Activated naive CD8-positive, alpha-beta T cell treated with anti-CD3 and anti-CD28 coated beads, Interleukin-2, amount 10 ng/mL, durations not matched to agents 7 days and 5 days (primary cell): ENCODE measurements at regions not wholly inside any gene's neighbourhood (a gene's known extent, or its start where the extent isn't known, plus 50 kb on each side); places are given as distances from the start of the nearest gene placed in this dataset.

Experiments used
- ATAC-seq: fragments of 150-1000 bp; cut with Tn5 transposase; one replicate; pipeline ENCODE4 v1.10.0; 2021; ENCODE audit warnings: low read depth, moderate library complexity
- POLR2A ChIA-PET: fragments of 350-600 bp; sonication (Branson Sonifier 250); formaldehyde crosslinking; loops from one replicate; lab custom pipeline; 2021; ENCODE audit warnings: antibody characterized with exemption; lab: Charles Lee
- DNase-seq: peaks from one replicate; pipeline ENCODE4 v3.0.0; 2021
- H3K27ac Mint-ChIP-seq: one replicate; pipeline ENCODE4 v1.8.0; 2022; ENCODE audit warnings: mild to moderate bottlenecking, mixed read lengths
- H3K27me3 Mint-ChIP-seq: one replicate; pipeline ENCODE4 v1.8.0; 2022; ENCODE audit warnings: mild to moderate bottlenecking, moderate library complexity, mixed read lengths
- H3K36me3 Mint-ChIP-seq: one replicate; pipeline ENCODE4 v1.8.0; 2021; ENCODE audit warnings: mild to moderate bottlenecking, mixed read lengths
- H3K4me1 Mint-ChIP-seq: one replicate; pipeline ENCODE4 v1.8.0; 2021; ENCODE audit warnings: mixed read lengths
- H3K4me3 Mint-ChIP-seq: one replicate; pipeline ENCODE4 v1.8.0; 2022; ENCODE audit warnings: mild to moderate bottlenecking, moderate library complexity, mixed read lengths
- H3K9me3 Mint-ChIP-seq: one replicate; pipeline ENCODE4 v1.8.0; 2021; ENCODE audit warnings: mixed read lengths

GRCh38 chr6:153583685-153584084 is 452.6 kb upstream of the RGS17 start:
- H3K27ac Mint-ChIP-seq, result no peak overlapping the region

GRCh38 chr6:153580776-153581175 is 449.7 kb upstream of the RGS17 start:
- no peaks in the 10 kb centered on the region for H3K27me3 Mint-ChIP-seq
- POLR2A ChIA-PET, result no interaction called here
- H3K9me3 Mint-ChIP-seq, result peaks cover 2% of the 10 kb centered on the region
- no peak overlapping the region for H3K4me3 Mint-ChIP-seq
- DNase-seq, result no peak
- H3K36me3 Mint-ChIP-seq, result no peaks in the 10 kb centered on the region
- H3K4me1 Mint-ChIP-seq, result no peaks in the 10 kb centered on the region
- no peak for ATAC-seq
- no peak overlapping the region for H3K27ac Mint-ChIP-seq

More at GRCh38 chr6:153583685-153584084, 452.6 kb upstream of the RGS17 start:
- Mint-ChIP-seq H3K36me3 (no peaks in the 10 kb centered on the region), H3K9me3 (peaks cover 2% of the 10 kb centered on the region), H3K4me1 (no peaks in the 10 kb centered on the region), H3K4me3 (no peak overlapping the region), H3K27me3 (no peaks in the 10 kb centered on the region)
- ATAC-seq, result no peak
- no peak for DNase-seq
- POLR2A ChIA-PET, result no interaction called here

- POLR2A ChIA-PET, result no interaction called here
- no peak for ATAC-seq
- no peak overlapping the region for H3K27ac Mint-ChIP-seq
Observed at GRCh38 chr6:153575528-153575927, 444.4 kb upstream of the RGS17 start.

GRCh38 chr6:153574231-153574630 is 443.1 kb upstream of the RGS17 start:
- Mint-ChIP-seq H3K9me3 (peaks cover 2% of the 10 kb centered on the region), H3K27me3 (no peaks in the 10 kb centered on the region), H3K36me3 (no peaks in the 10 kb centered on the region), H3K4me3 (no peak overlapping the region), H3K27ac (no peak overlapping the region), H3K4me1 (no peaks in the 10 kb centered on the region)
- DNase-seq (no peak), ATAC-seq (no peak)
- POLR2A ChIA-PET, result no interaction called here

More at GRCh38 chr6:153575528-153575927, 444.4 kb upstream of the RGS17 start:
- Mint-ChIP-seq H3K4me3 (no peak overlapping the region), H3K9me3 (peaks cover 4% of the 10 kb centered on the region), H3K36me3 (no peaks in the 10 kb centered on the region), H3K27me3 (no peaks in the 10 kb centered on the region), H3K4me1 (no peaks in the 10 kb centered on the region)
- no peak for DNase-seq

- H3K9me3 Mint-ChIP-seq, result peaks cover 2% of the 10 kb centered on the region
- H3K27me3 Mint-ChIP-seq, result no peaks in the 10 kb centered on the region
- H3K36me3 Mint-ChIP-seq, result no peaks in the 10 kb centered on the region
- no peaks in the 10 kb centered on the region for H3K4me1 Mint-ChIP-seq
- POLR2A ChIA-PET, result no interaction called here
- no peak overlapping the region for H3K4me3 Mint-ChIP-seq
- DNase-seq (no peak), ATAC-seq (no peak)
- no peak overlapping the region for H3K27ac Mint-ChIP-seq
Observed at GRCh38 chr6:153572371-153572770, 441.3 kb upstream of the RGS17 start.

GRCh38 chr6:153568628-153569027 is 437.5 kb upstream of the RGS17 start:
- no peaks in the 10 kb centered on the region for H3K4me1 Mint-ChIP-seq
- no peaks in the 10 kb centered on the region for H3K36me3 Mint-ChIP-seq
- H3K27ac Mint-ChIP-seq, result no peak overlapping the region
- no peak overlapping the region for H3K4me3 Mint-ChIP-seq
- no peaks in the 10 kb centered on the region for H3K9me3 Mint-ChIP-seq
- H3K27me3 Mint-ChIP-seq, result no peaks in the 10 kb centered on the region
- DNase-seq (no peak), ATAC-seq (no peak)
- POLR2A ChIA-PET, result no interaction called here

GRCh38 chr6:153564803-153565202 is 433.7 kb upstream of the RGS17 start:
- no peak for DNase-seq
- no peaks in the 10 kb centered on the region for H3K4me1 Mint-ChIP-seq

GRCh38 chr6:153563001-153563400 is 431.9 kb upstream of the RGS17 start:
- Mint-ChIP-seq H3K4me1 (no peaks in the 10 kb centered on the region), H3K36me3 (no peaks in the 10 kb centered on the region), H3K27me3 (no peaks in the 10 kb centered on the region), H3K27ac (no peak overlapping the region), H3K4me3 (no peak overlapping the region), H3K9me3 (no peaks in the 10 kb centered on the region)
- POLR2A ChIA-PET, result no interaction called here
- DNase-seq, result no peak
- ATAC-seq, result no peak

More at GRCh38 chr6:153564803-153565202, 433.7 kb upstream of the RGS17 start:
- H3K9me3 Mint-ChIP-seq, result no peaks in the 10 kb centered on the region
- H3K36me3 Mint-ChIP-seq, result no peaks in the 10 kb centered on the region
- POLR2A ChIA-PET, result no interaction called here
- ATAC-seq, result no peak
- no peak overlapping the region for H3K27ac Mint-ChIP-seq
- H3K4me3 Mint-ChIP-seq, result no peak overlapping the region
- H3K27me3 Mint-ChIP-seq, result no peaks in the 10 kb centered on the region

- Mint-ChIP-seq H3K36me3 (no peaks in the 10 kb centered on the region), H3K27ac (no peak overlapping the region), H3K4me1 (no peaks in the 10 kb centered on the region), H3K4me3 (no peak overlapping the region), H3K9me3 (no peaks in the 10 kb centered on the region), H3K27me3 (no peaks in the 10 kb centered on the region)
- ATAC-seq, result no peak
- no peak for DNase-seq
- POLR2A ChIA-PET, result no interaction called here
Observed at GRCh38 chr6:153553627-153554026, 422.5 kb upstream of the RGS17 start.

- no peak overlapping the region for H3K27ac Mint-ChIP-seq
- no peaks in the 10 kb centered on the region for H3K36me3 Mint-ChIP-seq
- no peaks in the 10 kb centered on the region for H3K9me3 Mint-ChIP-seq
- H3K4me3 Mint-ChIP-seq, result no peak overlapping the region
- no peak for ATAC-seq
- POLR2A ChIA-PET, result no interaction called here
- H3K4me1 Mint-ChIP-seq, result no peaks in the 10 kb centered on the region
- no peak for DNase-seq
- no peaks in the 10 kb centered on the region for H3K27me3 Mint-ChIP-seq
Observed at GRCh38 chr6:153539602-153540001, 408.5 kb upstream of the RGS17 start.

- Mint-ChIP-seq H3K9me3 (no peaks in the 10 kb centered on the region), H3K36me3 (no peaks in the 10 kb centered on the region), H3K4me1 (no peaks in the 10 kb centered on the region), H3K27me3 (no peaks in the 10 kb centered on the region), H3K27ac (no peak overlapping the region), H3K4me3 (no peak overlapping the region)
- ATAC-seq (no peak), DNase-seq (no peak)
- POLR2A ChIA-PET, result no interaction called here
Observed at GRCh38 chr6:153538491-153538890, 407.4 kb upstream of the RGS17 start.

- Mint-ChIP-seq H3K4me3 (no peak overlapping the region), H3K9me3 (no peaks in the 10 kb centered on the region), H3K27ac (no peak overlapping the region), H3K36me3 (no peaks in the 10 kb centered on the region), H3K4me1 (no peaks in the 10 kb centered on the region), H3K27me3 (no peaks in the 10 kb centered on the region)
- ATAC-seq (no peak), DNase-seq (no peak)
- POLR2A ChIA-PET, result no interaction called here
Observed at GRCh38 chr6:153537422-153537821, 406.3 kb upstream of the RGS17 start.

- Mint-ChIP-seq H3K4me3 (no peak overlapping the region), H3K9me3 (no peaks in the 10 kb centered on the region), H3K27ac (no peak overlapping the region), H3K27me3 (no peaks in the 10 kb centered on the region), H3K36me3 (no peaks in the 10 kb centered on the region), H3K4me1 (no peaks in the 10 kb centered on the region)
- ATAC-seq (no peak), DNase-seq (no peak)
- POLR2A ChIA-PET, result no interaction called here
Observed at GRCh38 chr6:153526479-153526878, 395.4 kb upstream of the RGS17 start.

- Mint-ChIP-seq H3K4me1 (no peaks in the 10 kb centered on the region), H3K9me3 (no peaks in the 10 kb centered on the region), H3K27me3 (no peaks in the 10 kb centered on the region), H3K36me3 (no peaks in the 10 kb centered on the region), H3K4me3 (no peak overlapping the region), H3K27ac (no peak overlapping the region)
- ATAC-seq (no peak), DNase-seq (no peak)
- POLR2A ChIA-PET, result no interaction called here
Observed at GRCh38 chr6:153525998-153526397, 394.9 kb upstream of the RGS17 start.

GRCh38 chr6:153523390-153523789 is 392.3 kb upstream of the RGS17 start:
- H3K36me3 Mint-ChIP-seq, result no peaks in the 10 kb centered on the region
- ATAC-seq (no peak), DNase-seq (no peak)
- H3K27me3 Mint-ChIP-seq, result no peaks in the 10 kb centered on the region
- peaks cover 3% of the 10 kb centered on the region for H3K9me3 Mint-ChIP-seq
- H3K4me1 Mint-ChIP-seq, result no peaks in the 10 kb centered on the region
- no peak overlapping the region for H3K27ac Mint-ChIP-seq
- POLR2A ChIA-PET, result no interaction called here
- no peak overlapping the region for H3K4me3 Mint-ChIP-seq
